K562 (cell line): ENCODE measurements at regions not wholly inside any gene's neighbourhood (a gene's known extent, or its start where the extent isn't known, plus 50 kb on each side); places are given as distances from the start of the nearest gene placed in this dataset.

Source experiments
- ATAC-seq: fragments of 200-7000 bp; cut with Tn5 transposase; 3 replicates; pipeline ENCODE4 v1.9.1; 2020; ENCODE audit warnings: moderate library complexity
- BruUV-seq: library from RNA; stranded (reverse); fragments of 400-500 nt; replicated peaks from 2 replicates; lab custom pipeline; 2021; lab: Mats Ljungman, UMichigan
- CTCF ChIA-PET: fragments of 300-600 bp; formaldehyde crosslinking; extraction: SDS; loops from one replicate; lab custom pipeline; 2021; ENCODE audit warnings: low intra/inter-chr PET ratio; lab: Yijun Ruan, JAX
- POLR2A ChIA-PET: fragments of 300-600, 350-650 bp; sonication (Branson Sonifier 250); formaldehyde crosslinking; extraction: SDS; loops from one replicate; lab custom pipeline; 2021; ENCODE audit warnings: antibody characterized with exemption, inconsistent platforms; lab: Yijun Ruan, JAX
- DNase-seq, 4 experiments: peaks; one replicate each; pipeline versions ENCODE4 v3.0.0 to v3.0.0-alpha.2; 2011 to 2018; ENCODE audit warnings: low spot score in 3 of 4, mixed read lengths in 3 of 4; ENCODE audit errors: extremely low read depth in 1 of 4
- FAIRE-seq: peaks from 2 replicates; lab custom pipeline; 2011; peaks lifted over from hg19 to GRCh38; lab: Jason Lieb, UNC
- H2AFZ ChIP-seq: 2 replicates; pipeline ENCODE4 v1.6.0; 2011; ENCODE audit warnings: low read depth, low read length, control low read depth, inconsistent platforms
- H3K27ac ChIP-seq: fragments of 200-600 bp; 3 replicates; pipeline ENCODE4 v1.8.0; 2011; ENCODE audit warnings: low read depth, mild to moderate bottlenecking, control low read depth, inconsistent platforms, low read length, moderate library complexity, mixed read lengths; ENCODE audit errors: extremely low read depth
- H3K27me3 ChIP-seq, 2 experiments: fragments of 300-600 bp in 1 of 2; 2 replicates in 1 of 2; 3 replicates in 1 of 2; pipeline versions ENCODE4 v1.6.0 to v1.8.0; 2011; ENCODE audit warnings: inconsistent platforms in 2 of 2, low read length in 2 of 2, mild to moderate bottlenecking in 1 of 2, mixed read lengths in 1 of 2, moderate library complexity in 1 of 2; ENCODE audit not compliant: control insufficient read depth in 2 of 2, insufficient read depth in 2 of 2
- H3K36me3 ChIP-seq: fragments of 300-600 bp; 3 replicates; pipeline ENCODE4 v1.8.0; 2011; ENCODE audit warnings: mild to moderate bottlenecking, low read length, inconsistent platforms; ENCODE audit not compliant: control insufficient read depth, insufficient read depth
- H3K4me1 ChIP-seq, 2 experiments: fragments of 200-600 bp in 1 of 2; replicated peaks in 1 of 2; 2 replicates in 1 of 2; 3 replicates in 1 of 2; pipeline versions ENCODE4 v1.5.1 to v1.8.0; 2011; ENCODE audit warnings: inconsistent platforms in 2 of 2, low read length in 2 of 2, mild to moderate bottlenecking in 1 of 2, mixed read lengths in 1 of 2, moderate library complexity in 1 of 2; ENCODE audit not compliant: control insufficient read depth in 2 of 2, insufficient read depth in 2 of 2
- H3K4me2 ChIP-seq: 2 replicates; pipeline ENCODE4 v1.6.1; 2011; ENCODE audit warnings: low read length, control low read depth, inconsistent platforms, mixed read lengths; ENCODE audit not compliant: insufficient read depth
- H3K4me3 ChIP-seq: fragments of 200-600 bp; sonication (generic), shearing (Covaris generic); 2 replicates; pipeline ENCODE4 v1.5.1; 2016; ENCODE audit warnings: control low read depth, inconsistent platforms
- H3K79me2 ChIP-seq: fragments of 200-600 bp; 3 replicates; pipeline ENCODE4 v1.8.0; 2011; ENCODE audit warnings: low read length, inconsistent platforms; ENCODE audit not compliant: control insufficient read depth, insufficient read depth
- H3K9ac ChIP-seq, 2 experiments: 2 replicates each; pipeline versions ENCODE4 v1.6.0 to v1.6.1; 2011; ENCODE audit warnings: low read depth in 2 of 2, low read length in 2 of 2, control low read depth in 1 of 2, inconsistent platforms in 1 of 2, mild to moderate bottlenecking in 1 of 2, mixed read lengths in 1 of 2; ENCODE audit not compliant: insufficient read depth in 1 of 2
- H3K9me1 ChIP-seq: one replicate; pipeline ENCODE4 v1.6.0; 2011; ENCODE audit warnings: inconsistent platforms, mild to moderate bottlenecking, low read length, moderate library complexity; ENCODE audit not compliant: control insufficient read depth, insufficient read depth
- H3K9me3 ChIP-seq: replicated peaks from 2 replicates; pipeline ENCODE4 v1.5.1; 2011; ENCODE audit warnings: low read depth, low read length, inconsistent platforms; ENCODE audit not compliant: control insufficient read depth, insufficient read depth
- H4K20me1 ChIP-seq: replicated peaks from 2 replicates; pipeline ENCODE4 v1.6.1; 2011; ENCODE audit warnings: low read length, inconsistent platforms, mixed read lengths; ENCODE audit not compliant: control insufficient read depth, insufficient read depth
- ESRRB ChIP-seq: fragments of 250-450 bp; sonication (Bioruptor Pico); IDR thresholded peaks from 2 replicates; pipeline ENCODE4 v1.5.0; 2020; ENCODE audit warnings: mild to moderate bottlenecking, moderate library complexity, borderline replicate concordance
- FOSL1 ChIP-seq: fragments of 200-800 bp; sonication (Bioruptor generic); conservative IDR thresholded peaks from 2 replicates; pipeline ENCODE4 v1.6.1; 2016; ENCODE audit warnings: missing genetic modification characterization, missing compliant biosample characterization
- HES1 ChIP-seq: fragments of 450-650 bp; IDR thresholded peaks from 2 replicates; pipeline ENCODE4 v1.6.1; 2016; ENCODE audit warnings: low read depth, mild to moderate bottlenecking, moderate library complexity
- HMG20B ChIP-seq: fragments of 250-450 bp; sonication (Bioruptor Pico); IDR thresholded peaks from 2 replicates; pipeline ENCODE4 v1.5.0; 2021; ENCODE audit warnings: mild to moderate bottlenecking
- NR1H2 ChIP-seq: sonication (generic); formaldehyde crosslinking; IDR thresholded peaks from 2 replicates; pipeline ENCODE4 v1.4.0; 2020; ENCODE audit warnings: mild to moderate bottlenecking, missing genetic modification reagents
- NRF1 ChIP-seq, 2 experiments: fragments of 450-650 bp; IDR thresholded peaks in 1 of 2; conservative IDR thresholded peaks in 1 of 2; 2 replicates each; pipeline ENCODE4 v1.6.1; 2014; ENCODE audit warnings: mild to moderate bottlenecking in 2 of 2
- POLR2AphosphoS2 ChIP-seq: IDR thresholded peaks from 2 replicates; pipeline ENCODE4 v1.6.1; 2012; ENCODE audit warnings: low read length, improper control_type of control experiment
- RUNX1 ChIP-seq: sonication (generic); IDR thresholded peaks from 2 replicates; pipeline ENCODE4 v1.6.1; 2016; ENCODE audit warnings: antibody characterized with exemption, low read depth
- SREBF1 ChIP-seq: fragments of 150-350 bp; IDR thresholded peaks from 2 replicates; pipeline ENCODE4 v1.6.1; 2014; ENCODE audit warnings: antibody characterized with exemption, low read depth, low read length, borderline replicate concordance
- SRSF1 ChIP-seq: fragments of 200-400 bp; formaldehyde crosslinking; IDR thresholded peaks from 2 replicates; pipeline ENCODE4 v1.6.1; 2017; ENCODE audit warnings: mild to moderate bottlenecking, low read depth, low read length, moderate library complexity
- TCF15 ChIP-seq: fragments of 250-450 bp; sonication (Bioruptor Pico); IDR thresholded peaks from 2 replicates; pipeline ENCODE4 v1.8.0; 2022; ENCODE audit warnings: moderate library complexity, mild to moderate bottlenecking, inconsistent platforms
- ZNF253 ChIP-seq: fragments of 250-450 bp; sonication (Bioruptor Pico); conservative IDR thresholded peaks from 2 replicates; pipeline ENCODE4 v1.6.1; 2021; ENCODE audit warnings: mild to moderate bottlenecking
- WGBS: fragments of 100-300 bp; shearing (Covaris generic); methylation state at CpG from one replicate; pipeline ENCODE4 v1.1.6; 2016; ENCODE audit warnings: low coverage, mixed read lengths; ENCODE audit not compliant: insufficient coverage; ENCODE audit errors: missing lambda C conversion rate; 5-methylcytosine and 5-hydroxymethylcytosine counted together
- in situ Hi-C: fragments of 300-500 bp; cut with MboI; formaldehyde crosslinking; loops from 4 replicates; pipeline ENCODE4 v1.15.0; 2018; ENCODE audit warnings: inconsistent platforms, mixed read lengths
- intact Hi-C: fragments of 100-400 bp; cut with micrococcal nuclease; formaldehyde crosslinking; loops from 2 replicates; pipeline ENCODE4 v1.14.2; 2022
- TF ChIP-seq, protein P1 (sequence below): fragments of 250-450 bp; sonication (Bioruptor Pico); IDR thresholded peaks from 2 replicates; pipeline ENCODE4 v1.4.0; 2020

GRCh38 chr5:171509467-171509866, 90.0 kb downstream of the FGF18 start:
- DNase-seq (no peak), FAIRE-seq (no peak), ATAC-seq (no peak)
- CTCF ChIA-PET: no interaction called here
- WGBS: 4% methylated on average over 6 of the region's 7 CpGs
- H3K9me3 ChIP-seq: no peaks in the 10 kb centered on the region
- no peaks in the 10 kb centered on the region for H3K79me2 ChIP-seq
- H3K4me2 ChIP-seq: no peak overlapping the region
- H3K4me1 ChIP-seq: no peaks in the 10 kb centered on the region
- intact Hi-C loops: no loop called here
- H4K20me1 ChIP-seq: no peaks in the 10 kb centered on the region
- peaks cover 7 to 54% of the 10 kb centered on the region in 2 experiments for H3K27me3 ChIP-seq
- no peak overlapping the region for H3K27ac ChIP-seq
- POLR2A ChIA-PET: interaction anchor here (1.2 kb wide), 1 partner anchor 12 kb away, joined by 4 read pairs; no protein-coding TSS in a partner anchor
- in situ Hi-C loops: no loop called here
- no peak overlapping the region for H2AFZ ChIP-seq
- no peak overlapping the region for H3K4me3 ChIP-seq
- TF ChIP-seq NRF1 (conservative IDR thresholded peaks at IDR 0.05 in 1 of 2, IDR thresholded peaks at IDR 0.05 in 1 of 2): peak; percentile 76 to 80
- TF ChIP-seq HES1: no peak
- BruUV-seq: no TSS peak
- no peaks in the 10 kb centered on the region for H3K9me1 ChIP-seq
- H3K36me3 ChIP-seq: no peaks in the 10 kb centered on the region
- no peak overlapping the region for H3K9ac ChIP-seq

- 0% methylated on average over 5 of the region's 5 CpGs for WGBS
- ATAC-seq: no peak
- intact Hi-C loops: no loop called here
- no peak for TF ChIP-seq SREBF1
- TF ChIP-seq POLR2AphosphoS2: no peak
- TF ChIP-seq HMG20B (CRISPR knock-in tag): no peak
- TF ChIP-seq, protein P1, sequence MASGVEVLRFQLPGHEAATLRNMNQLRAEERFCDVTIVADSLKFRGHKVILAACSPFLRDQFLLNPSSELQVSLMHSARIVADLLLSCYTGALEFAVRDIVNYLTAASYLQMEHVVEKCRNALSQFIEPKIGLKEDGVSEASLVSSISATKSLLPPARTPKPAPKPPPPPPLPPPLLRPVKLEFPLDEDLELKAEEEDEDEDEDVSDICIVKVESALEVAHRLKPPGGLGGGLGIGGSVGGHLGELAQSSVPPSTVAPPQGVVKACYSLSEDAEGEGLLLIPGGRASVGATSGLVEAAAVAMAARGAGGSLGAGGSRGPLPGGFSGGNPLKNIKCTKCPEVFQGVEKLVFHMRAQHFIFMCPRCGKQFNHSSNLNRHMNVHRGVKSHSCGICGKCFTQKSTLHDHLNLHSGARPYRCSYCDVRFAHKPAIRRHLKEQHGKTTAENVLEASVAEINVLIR (CRISPR knock-in tag): no peak
- TF ChIP-seq NR1H2 (CRISPR knock-in tag): no peak
- TF ChIP-seq SRSF1: no peak
- no peak for TF ChIP-seq FOSL1 (tag)
- TF ChIP-seq RUNX1: no peak
- no peak for TF ChIP-seq TCF15 (CRISPR knock-in tag)
- no peak for TF ChIP-seq ZNF253
- TF ChIP-seq ESRRB: no peak
These were observed 93.0 kb downstream of the FGF18 start for GRCh38 chr5:171512397-171512796.

More at GRCh38 chr5:171512397-171512796, 93.0 kb downstream of the FGF18 start:
- no peak overlapping the region for H2AFZ ChIP-seq
- in situ Hi-C loops: no loop called here
- H3K4me2 ChIP-seq: no peak overlapping the region
- H3K27me3 ChIP-seq: peaks cover 12 to 60% of the 10 kb centered on the region in 2 experiments
- H3K9me3 ChIP-seq: no peaks in the 10 kb centered on the region
- H3K36me3 ChIP-seq: no peaks in the 10 kb centered on the region
- DNase-seq (no peak), FAIRE-seq (no peak)
- H4K20me1 ChIP-seq: no peaks in the 10 kb centered on the region; the same call in 1 of the 2 replicates
- no peaks in the 10 kb centered on the region for H3K9me1 ChIP-seq
- POLR2A ChIA-PET: interaction anchor here (1.0 kb wide), 1 partner anchor 18 kb away, joined by 3 read pairs; no protein-coding TSS in a partner anchor
- no peak overlapping the region for H3K27ac ChIP-seq
- CTCF ChIA-PET: no interaction called here
- no peaks in the 10 kb centered on the region for H3K79me2 ChIP-seq
- no peak overlapping the region for H3K4me3 ChIP-seq
- no peak overlapping the region for H3K9ac ChIP-seq
- no peaks in the 10 kb centered on the region for H3K4me1 ChIP-seq
- no TSS peak for BruUV-seq
